ENCODE measurements at regions not wholly inside any gene's neighbourhood (a gene's known extent, or its start where the extent isn't known, plus 50 kb on each side); places are given as distances from the start of the nearest gene placed in this dataset.

DNA sequence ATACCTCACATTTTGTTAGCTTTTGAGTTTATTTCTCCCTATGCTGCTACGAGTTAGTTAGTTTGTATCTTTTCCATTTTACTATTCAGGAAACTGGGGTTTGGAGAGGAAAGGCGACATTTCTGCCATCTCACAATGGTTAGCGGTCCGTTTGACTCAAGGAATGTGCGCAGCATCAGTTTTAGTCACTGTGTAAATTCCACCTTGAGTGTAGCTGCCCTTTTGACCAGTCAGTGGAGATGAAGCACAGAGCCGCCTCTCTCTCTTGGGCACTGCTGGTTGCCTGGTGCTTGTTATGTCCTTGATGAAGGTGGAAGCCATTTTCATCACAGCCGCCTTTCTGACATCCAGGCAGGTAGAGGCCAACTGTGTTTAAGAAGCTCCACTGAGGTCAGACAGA, 185.5 kb downstream of the SCP2D1 start:
- Histone ChIP-seq H4K91ac (replicated peaks; ENCODE audit: insufficient read length, low read length) (no peak overlapping the region), H3K4me3 (ENCODE audit: extremely low read depth in 1 of 4, insufficient read depth in 2 of 4, low read depth in 3 of 4, low read length in 4 of 4) (no peak overlapping the region), H2BK20ac (ENCODE audit: low read length) (no peak overlapping the region), H2BK5ac (ENCODE audit: low read depth, low read length) (no peak overlapping the region), H3K79me2 (ENCODE audit: control insufficient read depth in 1 of 2, insufficient read depth in 2 of 2, low read length in 2 of 2) (no peaks in the 10 kb centered on the region), H2BK120ac (replicated peaks; ENCODE audit: low read depth, low read length) (no peak overlapping the region), H3K9ac (replicated peaks in 1 of 4; ENCODE audit: extremely low read depth in 1 of 4, low read depth in 3 of 4, low read length in 3 of 4) (no peak overlapping the region), H3K4me1 (replicated peaks in 1 of 4; ENCODE audit: control insufficient read depth in 3 of 4, insufficient read depth in 4 of 4, low read length in 3 of 4) (no peaks in the 10 kb centered on the region), H4K5ac (ENCODE audit: insufficient read length, low read depth, low read length) (no peak overlapping the region), H3K27ac (ENCODE audit: low read depth, low read length) (no peak overlapping the region), H3K23me2 (ENCODE audit: low read depth, low read length) (no peaks in the 10 kb centered on the region; the same call in 1 of the 2 replicates), H2BK12ac (ENCODE audit: low read depth, low read length) (no peak overlapping the region), H3K4me2 (ENCODE audit: insufficient read depth in 1 of 2, low read depth in 2 of 2, low read length in 2 of 2) (no peak overlapping the region), H3K4ac (replicated peaks; ENCODE audit: insufficient read length, low read depth, low read length) (no peak overlapping the region), H3K23ac (ENCODE audit: insufficient read length) (no peak overlapping the region), H2BK15ac (ENCODE audit: low read length) (no peak overlapping the region), H3K27me3 (replicated peaks in 1 of 4; ENCODE audit: control insufficient read depth in 3 of 4, extremely low read depth in 1 of 4, insufficient read depth in 3 of 4, low read length in 3 of 4) (no peaks in the 10 kb centered on the region), H3K36me3 (ENCODE audit: control insufficient read depth in 2 of 4, insufficient read depth in 4 of 4, low read length in 3 of 4) (no peaks in the 10 kb centered on the region), H3K9me3 (ENCODE audit: insufficient read depth in 2 of 2, low read depth in 1 of 2, low read length in 1 of 2) (no peaks in the 10 kb centered on the region; a peak in 1 of 4 replicates), H2AFZ (ENCODE audit: low read length) (0 out of 2 replicates have a peak overlapping the region, but pooled peaks have one; percentile 29), H3K79me1 (ENCODE audit: low read depth, low read length) (no peaks in the 10 kb centered on the region), H3K56ac (replicated peaks; ENCODE audit: insufficient read length, low read depth, low read length) (no peak overlapping the region), H4K20me1 (replicated peaks in 1 of 2; ENCODE audit: control insufficient read depth in 1 of 2, insufficient read depth in 2 of 2, low read length in 2 of 2) (no peaks in the 10 kb centered on the region), H3K18ac (ENCODE audit: extremely low read depth, low read length) (no peak overlapping the region), H2AK5ac (ENCODE audit: low read depth, low read length) (no peak overlapping the region), H4K8ac (ENCODE audit: extremely low read depth, insufficient read depth, low read length) (no peak overlapping the region), H3K14ac (ENCODE audit: insufficient read length) (no peak overlapping the region)
- ChIA-PET POLR2A (ENCODE audit: partially characterized antibody) (no interaction called here), CTCF (ENCODE audit: partially characterized antibody) (interaction anchor here (0.9 kb wide), 1 partner anchor 463 kb away, joined by 3 read pairs; no protein-coding TSS in a partner anchor)
- DNase-seq (ENCODE audit: low read depth in 1 of 2, low spot score in 2 of 2) = no peak
- 97% methylated on average over 7 of the region's 7 CpGs; no CpG with 5 or more reads in 1 of the 2 experiments for WGBS, 2 experiments (ENCODE audit: extremely low coverage in 1 of 2, insufficient coverage in 1 of 2, insufficient read length in 1 of 2, insufficient replicate concordance in 2 of 2, low coverage in 1 of 2, low lambda C conversion rate in 2 of 2, missing lambda C conversion rate in 1 of 2)
- FAIRE-seq = no peak
- TF ChIP-seq CTBP2 (IDR thresholded peaks at IDR 0.05; ENCODE audit: borderline replicate concordance, insufficient read depth, insufficient read length, low read length) (no peak), TEAD4 (IDR thresholded peaks at IDR 0.05; ENCODE audit: low read depth, low read length) (no peak), RXRA (IDR thresholded peaks at IDR 0.05; ENCODE audit: insufficient read depth, low read depth, low read length) (no peak), CBX5 (IDR thresholded peaks at IDR 0.05; ENCODE audit: low read depth, low read length) (no peak), RFX5 (IDR thresholded peaks at IDR 0.05; ENCODE audit: borderline replicate concordance, low read depth, low read length) (no peak), NANOG (IDR thresholded peaks at IDR 0.05; ENCODE audit: insufficient read depth, low read depth, low read length, poor library complexity, severe bottlenecking) (no peak), SP1 (IDR thresholded peaks at IDR 0.05; ENCODE audit: low read depth, low read length) (no peak), TAF1 (IDR thresholded peaks at IDR 0.05; ENCODE audit: low read depth, low read length) (no peak), POLR2AphosphoS5 (IDR thresholded peaks at IDR 0.05; ENCODE audit: low read depth, low read length) (no peak), BCL11A (IDR thresholded peaks at IDR 0.05; ENCODE audit: low read depth in 2 of 2, low read length in 2 of 2) (no peak), ZNF274 (IDR thresholded peaks at IDR 0.05; ENCODE audit: borderline replicate concordance, extremely low read depth, low read length) (no peak), JUN (IDR thresholded peaks at IDR 0.05; ENCODE audit: low read depth, low read length) (no peak), RBBP5 (IDR thresholded peaks at IDR 0.05; ENCODE audit: borderline replicate concordance, low read depth, low read length) (no peak), TCF12 (IDR thresholded peaks at IDR 0.05; ENCODE audit: low read depth, low read length) (no peak), POLR2A (IDR thresholded peaks at IDR 0.05; ENCODE audit: control extremely low read depth in 1 of 2, low read depth in 2 of 2, low read length in 2 of 2) (no peak), SP4 (IDR thresholded peaks at IDR 0.05; ENCODE audit: low read length) (no peak), SUZ12 (IDR thresholded peaks at IDR 0.05; ENCODE audit: low read length) (no peak)

All from H1 (cell line).